ENCODE measurements at regions not wholly inside any gene's neighbourhood (a gene's known extent, or its start where the extent isn't known, plus 50 kb on each side); places are given as distances from the start of the nearest gene placed in this dataset.

DNA sequence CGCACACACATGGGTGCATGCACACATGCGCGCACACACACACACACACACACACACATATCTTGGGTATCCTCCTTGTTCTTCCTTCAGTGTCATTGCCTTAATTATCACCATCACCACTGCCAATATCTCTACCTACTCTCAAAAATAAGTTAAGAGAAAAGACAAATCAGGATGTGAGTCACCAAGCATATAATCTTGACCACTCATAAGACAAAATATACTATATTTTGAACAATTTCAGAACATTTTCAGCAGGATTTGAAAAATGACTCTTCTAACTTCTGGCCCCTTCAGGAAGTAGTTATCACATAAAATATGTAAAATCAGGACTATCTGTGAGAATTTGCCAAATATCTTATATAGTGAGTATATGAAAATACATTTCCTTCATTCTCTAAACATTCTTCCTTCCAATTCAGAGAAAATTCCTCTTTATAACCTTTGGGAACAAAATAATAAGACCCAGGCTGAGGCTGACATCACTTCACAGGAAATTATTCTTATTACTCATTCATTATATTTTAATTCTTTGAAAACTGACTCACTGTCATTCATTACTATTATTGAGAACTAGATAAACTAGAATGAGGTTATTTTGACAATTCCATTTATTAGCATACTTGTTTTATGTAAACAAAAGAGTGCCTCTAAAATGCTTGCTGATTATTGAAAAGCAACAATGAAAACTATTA lies 772.0 kb upstream of the ACO1 start:
- H4K91ac ChIP-seq (ENCODE audit: low read depth, low read length), result no peak overlapping the region
- H2BK12ac ChIP-seq (ENCODE audit: low read length), result no peak overlapping the region
- H3K4me3 ChIP-seq (ENCODE audit: low read depth, low read length), result no peak overlapping the region
- no peak overlapping the region for H4K12ac ChIP-seq (ENCODE audit: low read depth, low read length)
- no peak overlapping the region for H3K4ac ChIP-seq (ENCODE audit: low read depth, low read length)
- H3K14ac ChIP-seq (ENCODE audit: low read length), result no peak overlapping the region
- no peaks in the 10 kb centered on the region for H3K27me3 ChIP-seq (ENCODE audit: insufficient read depth, low read length)
- H3K79me1 ChIP-seq (ENCODE audit: low read length), result no peaks in the 10 kb centered on the region
- no peak overlapping the region for H2AK5ac ChIP-seq (ENCODE audit: low read length)
- WGBS (ENCODE audit: extremely low coverage, insufficient coverage, insufficient read length), result no CpG with 5 or more reads among the region's 3 CpGs
- no peak overlapping the region for H2BK120ac ChIP-seq (ENCODE audit: insufficient read depth, low read length, poor library complexity)
- no peak overlapping the region for H3K4me2 ChIP-seq (ENCODE audit: low read length)
- H2BK5ac ChIP-seq (ENCODE audit: low read depth, low read length, poor library complexity), result no peak overlapping the region
- DNase-seq, result no peak
- no peaks in the 10 kb centered on the region for H3K36me3 ChIP-seq (ENCODE audit: control insufficient read depth in 1 of 2, insufficient read depth in 2 of 2, low read length in 2 of 2)
- no peak overlapping the region for H4K8ac ChIP-seq (ENCODE audit: low read depth, low read length)
- no peaks in the 10 kb centered on the region for H3K9me3 ChIP-seq (ENCODE audit: insufficient read depth, low read depth, low read length)
- no peaks in the 10 kb centered on the region for H3K4me1 ChIP-seq (ENCODE audit: control insufficient read depth in 1 of 2, insufficient read depth in 2 of 2, low read length in 2 of 2)
- no peak overlapping the region for H3K23ac ChIP-seq (ENCODE audit: low read length)
- H3K27ac ChIP-seq (ENCODE audit: low read depth, low read length), result no peak overlapping the region
- H2AFZ ChIP-seq (ENCODE audit: insufficient read depth, low read length, poor library complexity), result no peak overlapping the region
- H3K9ac ChIP-seq (ENCODE audit: low read length), result no peak overlapping the region
- no peak overlapping the region for H3K18ac ChIP-seq (ENCODE audit: low read length)
- H3K79me2 ChIP-seq (ENCODE audit: control insufficient read depth, insufficient read depth, low read length, poor library complexity), result no peaks in the 10 kb centered on the region

DNA sequence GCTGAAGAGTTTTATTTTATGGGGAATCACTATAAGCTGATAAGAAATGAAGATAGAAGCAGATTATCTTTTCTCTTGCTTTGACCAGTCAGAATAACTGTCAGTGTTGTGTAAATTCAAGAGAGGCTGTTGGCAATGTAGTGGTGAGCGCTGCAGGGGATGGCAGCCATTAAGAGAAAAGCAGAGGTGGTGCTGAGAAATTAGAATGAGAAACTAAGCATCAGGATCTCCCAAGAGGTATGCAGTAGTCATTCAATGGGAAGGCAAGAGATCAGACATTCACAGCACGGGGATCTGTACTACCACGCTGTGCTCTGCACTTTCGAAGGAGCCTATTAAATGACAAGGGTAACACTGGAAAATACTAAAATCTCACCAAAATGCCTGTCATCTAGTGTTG lies 768.5 kb upstream of the ACO1 start:
- no peak overlapping the region for H2BK120ac ChIP-seq (ENCODE audit: insufficient read depth, low read length, poor library complexity)
- H3K23ac ChIP-seq (ENCODE audit: low read length), result no peak overlapping the region
- no peak overlapping the region for H3K9ac ChIP-seq (ENCODE audit: low read length)
- H3K36me3 ChIP-seq (ENCODE audit: control insufficient read depth in 1 of 2, insufficient read depth in 2 of 2, low read length in 2 of 2), result no peaks in the 10 kb centered on the region
- no peak overlapping the region for H4K8ac ChIP-seq (ENCODE audit: low read depth, low read length)
- no CpG with 5 or more reads among the region's 4 CpGs for WGBS (ENCODE audit: extremely low coverage, insufficient coverage, insufficient read length)
- no peaks in the 10 kb centered on the region for H3K79me2 ChIP-seq (ENCODE audit: control insufficient read depth, insufficient read depth, low read length, poor library complexity)
- no peak overlapping the region for H3K4me3 ChIP-seq (ENCODE audit: low read depth, low read length)
- H4K91ac ChIP-seq (ENCODE audit: low read depth, low read length), result no peak overlapping the region
- H3K79me1 ChIP-seq (ENCODE audit: low read length), result no peaks in the 10 kb centered on the region
- no peaks in the 10 kb centered on the region for H3K4me1 ChIP-seq (ENCODE audit: control insufficient read depth in 1 of 2, insufficient read depth in 2 of 2, low read length in 2 of 2)
- no peaks in the 10 kb centered on the region for H3K9me3 ChIP-seq (ENCODE audit: insufficient read depth, low read depth, low read length)
- H3K27ac ChIP-seq (ENCODE audit: low read depth, low read length), result no peak overlapping the region
- no peak overlapping the region for H3K14ac ChIP-seq (ENCODE audit: low read length)
- H3K4me2 ChIP-seq (ENCODE audit: low read length), result no peak overlapping the region
- H2BK12ac ChIP-seq (ENCODE audit: low read length), result no peak overlapping the region
- H3K18ac ChIP-seq (ENCODE audit: low read length), result no peak overlapping the region
- H4K12ac ChIP-seq (ENCODE audit: low read depth, low read length), result no peak overlapping the region
- H3K4ac ChIP-seq (ENCODE audit: low read depth, low read length), result no peak overlapping the region
- no peak overlapping the region for H2AK5ac ChIP-seq (ENCODE audit: low read length)
- H3K27me3 ChIP-seq (ENCODE audit: insufficient read depth, low read length), result no peaks in the 10 kb centered on the region
- no peak for DNase-seq
- H2AFZ ChIP-seq (ENCODE audit: insufficient read depth, low read length, poor library complexity), result no peak overlapping the region
- H2BK5ac ChIP-seq (ENCODE audit: low read depth, low read length, poor library complexity), result no peak overlapping the region

DNA sequence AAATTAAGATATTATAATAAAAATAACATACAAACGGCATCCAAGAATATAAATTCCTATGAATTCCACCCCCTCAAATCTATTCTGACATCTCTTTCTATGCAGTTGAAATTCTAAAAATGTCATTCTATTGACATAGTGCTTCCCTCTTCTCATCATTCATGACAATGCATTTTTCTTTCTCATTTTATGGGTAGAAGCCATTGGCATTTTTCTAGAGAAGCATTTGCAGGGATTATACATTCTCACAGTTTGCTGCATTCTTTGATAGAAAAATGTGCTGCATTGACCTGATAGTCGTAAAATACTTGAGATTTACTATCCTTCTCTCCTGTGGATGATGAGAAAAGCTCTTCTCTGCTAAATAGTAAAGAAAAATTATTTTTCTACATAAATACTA lies 760.9 kb upstream of the ACO1 start:
- Histone ChIP-seq H3K4me1 (ENCODE audit: control insufficient read depth in 1 of 2, insufficient read depth in 2 of 2, low read length in 2 of 2) (no peaks in the 10 kb centered on the region), H3K18ac (ENCODE audit: low read length) (no peak overlapping the region), H4K12ac (ENCODE audit: low read depth, low read length) (no peak overlapping the region), H3K27me3 (ENCODE audit: insufficient read depth, low read length) (no peaks in the 10 kb centered on the region), H3K79me1 (ENCODE audit: low read length) (no peaks in the 10 kb centered on the region), H3K9me3 (ENCODE audit: insufficient read depth, low read depth, low read length) (no peaks in the 10 kb centered on the region), H3K23ac (ENCODE audit: low read length) (no peak overlapping the region), H3K4me3 (ENCODE audit: low read depth, low read length) (no peak overlapping the region), H3K4me2 (ENCODE audit: low read length) (no peak overlapping the region), H2AFZ (ENCODE audit: insufficient read depth, low read length, poor library complexity) (no peak overlapping the region), H3K4ac (ENCODE audit: low read depth, low read length) (no peak overlapping the region), H4K91ac (ENCODE audit: low read depth, low read length) (no peak overlapping the region), H2BK5ac (ENCODE audit: low read depth, low read length, poor library complexity) (no peak overlapping the region), H2BK12ac (ENCODE audit: low read length) (no peak overlapping the region), H2AK5ac (ENCODE audit: low read length) (no peak overlapping the region), H3K9ac (ENCODE audit: low read length) (no peak overlapping the region), H4K8ac (ENCODE audit: low read depth, low read length) (no peak overlapping the region), H3K14ac (ENCODE audit: low read length) (no peak overlapping the region), H3K79me2 (ENCODE audit: control insufficient read depth, insufficient read depth, low read length, poor library complexity) (no peaks in the 10 kb centered on the region), H2BK120ac (ENCODE audit: insufficient read depth, low read length, poor library complexity) (no peak overlapping the region), H3K36me3 (ENCODE audit: control insufficient read depth in 1 of 2, insufficient read depth in 2 of 2, low read length in 2 of 2) (no peaks in the 10 kb centered on the region), H3K27ac (ENCODE audit: low read depth, low read length) (no peak overlapping the region)
- no peak for DNase-seq
- WGBS (ENCODE audit: extremely low coverage, insufficient coverage, insufficient read length), result no CpG with 5 or more reads among the region's 2 CpGs

DNA sequence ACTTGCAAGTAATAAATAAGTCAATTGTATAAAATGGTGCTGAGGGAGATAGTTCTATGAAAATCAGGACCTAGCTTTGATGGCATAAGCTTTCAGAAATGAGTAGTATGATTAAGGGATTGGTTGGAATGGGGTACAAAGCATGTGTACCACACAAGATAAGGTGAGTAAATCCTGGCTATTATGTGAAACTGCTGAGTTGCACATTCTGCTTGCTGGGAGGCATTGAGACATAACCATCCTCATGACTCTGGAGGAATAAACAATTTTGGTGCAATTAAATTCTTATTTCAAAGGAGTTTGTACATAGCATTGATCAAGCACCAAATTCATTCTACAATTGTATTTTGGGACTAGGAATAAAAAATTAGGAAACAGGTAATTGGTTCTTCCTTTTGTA lies 755.2 kb upstream of the ACO1 start:
- Histone ChIP-seq H4K91ac (ENCODE audit: low read depth, low read length) (no peak overlapping the region), H3K79me2 (ENCODE audit: control insufficient read depth, insufficient read depth, low read length, poor library complexity) (no peaks in the 10 kb centered on the region), H4K8ac (ENCODE audit: low read depth, low read length) (no peak overlapping the region), H3K9me3 (ENCODE audit: insufficient read depth, low read depth, low read length) (no peaks in the 10 kb centered on the region), H3K36me3 (ENCODE audit: control insufficient read depth in 1 of 2, insufficient read depth in 2 of 2, low read length in 2 of 2) (no peaks in the 10 kb centered on the region), H3K27ac (ENCODE audit: low read depth, low read length) (no peak overlapping the region), H3K4me2 (ENCODE audit: low read length) (no peak overlapping the region), H3K14ac (ENCODE audit: low read length) (no peak overlapping the region), H4K12ac (ENCODE audit: low read depth, low read length) (no peak overlapping the region), H3K18ac (ENCODE audit: low read length) (no peak overlapping the region), H3K27me3 (ENCODE audit: insufficient read depth, low read length) (no peaks in the 10 kb centered on the region), H3K9ac (ENCODE audit: low read length) (no peak overlapping the region), H3K4ac (ENCODE audit: low read depth, low read length) (no peak overlapping the region), H2AFZ (ENCODE audit: insufficient read depth, low read length, poor library complexity) (no peak overlapping the region), H3K79me1 (ENCODE audit: low read length) (no peaks in the 10 kb centered on the region), H3K4me1 (ENCODE audit: control insufficient read depth in 1 of 2, insufficient read depth in 2 of 2, low read length in 2 of 2) (no peaks in the 10 kb centered on the region), H2BK120ac (ENCODE audit: insufficient read depth, low read length, poor library complexity) (no peak overlapping the region), H2BK12ac (ENCODE audit: low read length) (no peak overlapping the region), H2AK5ac (ENCODE audit: low read length) (no peak overlapping the region), H3K23ac (ENCODE audit: low read length) (no peak overlapping the region), H2BK5ac (ENCODE audit: low read depth, low read length, poor library complexity) (no peak overlapping the region), H3K4me3 (ENCODE audit: low read depth, low read length) (no peak overlapping the region)
- no peak for DNase-seq
